Activated T-helper 9 cell treated with anti-CD3 and anti-CD28 coated beads, Interleukin-2, amount 50 U/mL, for 16 hours (primary cell): ENCODE measurements at regions not wholly inside any gene's neighbourhood (a gene's known extent, or its start where the extent isn't known, plus 50 kb on each side); places are given as distances from the start of the nearest gene placed in this dataset.
"Not testable (repeated sequence)": the region's sequence is repeated elsewhere in the genome, so short reads cannot be mapped to it uniquely, and the experiment has no call there.

Experiments used
- DNase-seq: peaks from one replicate; pipeline ENCODE4 v3.0.0-alpha.2; 2020; ENCODE audit warnings: low read depth

GRCh38 chr2:132272713-132273112 is 111.0 kb upstream of the ANKRD30BL start:
- no peak for DNase-seq

GRCh38 chr2:132273585-132273984 is 111.8 kb upstream of the ANKRD30BL start:
- not testable (repeated sequence) for DNase-seq

GRCh38 chr2:132274000-132274399 is 112.2 kb upstream of the ANKRD30BL start:
- no peak for DNase-seq

- no peak for DNase-seq
These were observed 113.6 kb upstream of the ANKRD30BL start for GRCh38 chr2:132275396-132275795.

GRCh38 chr2:132276571-132276981 is 114.8 kb upstream of the ANKRD30BL start:
- no peak for DNase-seq

GRCh38 chr2:132278267-132278666 is 116.5 kb upstream of the ANKRD30BL start:
- DNase-seq, result no peak

- no peak for DNase-seq
These were observed 117.6 kb upstream of the ANKRD30BL start for GRCh38 chr2:132279344-132279743.

GRCh38 chr2:132279930-132280615 is 118.3 kb upstream of the ANKRD30BL start:
- no peak for DNase-seq

GRCh38 chr2:132280912-132281311 is 119.2 kb upstream of the ANKRD30BL start:
- no peak for DNase-seq

- DNase-seq, result not testable (repeated sequence)
These were observed 120.4 kb upstream of the ANKRD30BL start for GRCh38 chr2:132282104-132282503.

- no peak for DNase-seq
These were observed 121.2 kb upstream of the ANKRD30BL start for GRCh38 chr2:132282911-132283310.

GRCh38 chr2:132286289-132286911 is 124.6 kb upstream of the ANKRD30BL start:
- DNase-seq, result not testable (repeated sequence)

- not testable (repeated sequence) for DNase-seq
These were observed 126.2 kb upstream of the ANKRD30BL start for GRCh38 chr2:132287910-132288309.

- not testable (repeated sequence) for DNase-seq
These were observed 127.4 kb upstream of the ANKRD30BL start for GRCh38 chr2:132289138-132289537.

GRCh38 chr2:132289812-132290211 is 126.8 kb upstream of the GPR39 start:
- not testable (repeated sequence) for DNase-seq

GRCh38 chr2:132300592-132301378 is 115.8 kb upstream of the GPR39 start:
- DNase-seq, result not testable (repeated sequence)

- not testable (repeated sequence) for DNase-seq
These were observed 111.8 kb upstream of the GPR39 start for GRCh38 chr2:132304661-132305380.

- DNase-seq, result not testable (repeated sequence)
These were observed 108.9 kb upstream of the GPR39 start for GRCh38 chr2:132307613-132308198.

- DNase-seq, result not testable (repeated sequence)
These were observed 107.4 kb upstream of the GPR39 start for GRCh38 chr2:132309203-132309602.

- DNase-seq, result not testable (repeated sequence)
These were observed 101.1 kb upstream of the GPR39 start for GRCh38 chr2:132315546-132315945.

GRCh38 chr2:132317026-132317680 is 99.5 kb upstream of the GPR39 start:
- DNase-seq, result not testable (repeated sequence)
